Ovary (tissue), 3 donors: ENCODE measurements at regions not wholly inside any gene's neighbourhood (a gene's known extent, or its start where the extent isn't known, plus 50 kb on each side); places are given as distances from the start of the nearest gene placed in this dataset.

Experiments used
- EP300 ChIP-seq: sonication (generic); formaldehyde crosslinking; IDR thresholded peaks from one replicate; pipeline ENCODE4 v1.6.1; 2017; ENCODE audit warnings: antibody characterized with exemption
- POLR2A ChIP-seq: fragments of 450-650 bp; IDR thresholded peaks from one replicate; pipeline ENCODE4 v1.6.1; 2017; ENCODE audit warnings: antibody characterized with exemption, mild to moderate bottlenecking, moderate library complexity
- TF ChIP-seq, protein P1 (sequence below), 3 donors: fragments of 450-650 bp in 2 of 3; fragments of 200-600 bp in 1 of 3; IDR thresholded peaks; one replicate each; pipeline versions ENCODE4 v1.5.1 to v1.8.0; 2016 to 2022; ENCODE audit warnings: antibody characterized with exemption in 3 of 3, mild to moderate bottlenecking in 1 of 3
- donor health status: DM: no; HTN: no; CAD: no.

DNA sequence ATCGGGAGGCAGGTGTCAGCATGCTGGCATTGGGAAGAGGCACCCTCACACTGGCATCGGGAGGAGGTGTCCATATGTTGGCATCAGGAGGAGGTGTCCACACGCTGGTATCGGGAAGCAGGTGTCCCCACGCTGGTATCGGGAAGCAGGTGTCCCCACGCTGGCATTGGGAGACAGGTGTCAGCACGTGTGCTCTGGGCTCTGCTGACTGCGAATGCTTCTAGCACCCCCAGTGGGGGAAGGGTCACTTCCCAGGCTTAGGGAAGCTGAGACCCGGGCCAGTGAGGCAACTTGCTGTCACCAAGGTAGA is 92.5 kb upstream of the IKZF1 start:
- TF ChIP-seq, protein P1, sequence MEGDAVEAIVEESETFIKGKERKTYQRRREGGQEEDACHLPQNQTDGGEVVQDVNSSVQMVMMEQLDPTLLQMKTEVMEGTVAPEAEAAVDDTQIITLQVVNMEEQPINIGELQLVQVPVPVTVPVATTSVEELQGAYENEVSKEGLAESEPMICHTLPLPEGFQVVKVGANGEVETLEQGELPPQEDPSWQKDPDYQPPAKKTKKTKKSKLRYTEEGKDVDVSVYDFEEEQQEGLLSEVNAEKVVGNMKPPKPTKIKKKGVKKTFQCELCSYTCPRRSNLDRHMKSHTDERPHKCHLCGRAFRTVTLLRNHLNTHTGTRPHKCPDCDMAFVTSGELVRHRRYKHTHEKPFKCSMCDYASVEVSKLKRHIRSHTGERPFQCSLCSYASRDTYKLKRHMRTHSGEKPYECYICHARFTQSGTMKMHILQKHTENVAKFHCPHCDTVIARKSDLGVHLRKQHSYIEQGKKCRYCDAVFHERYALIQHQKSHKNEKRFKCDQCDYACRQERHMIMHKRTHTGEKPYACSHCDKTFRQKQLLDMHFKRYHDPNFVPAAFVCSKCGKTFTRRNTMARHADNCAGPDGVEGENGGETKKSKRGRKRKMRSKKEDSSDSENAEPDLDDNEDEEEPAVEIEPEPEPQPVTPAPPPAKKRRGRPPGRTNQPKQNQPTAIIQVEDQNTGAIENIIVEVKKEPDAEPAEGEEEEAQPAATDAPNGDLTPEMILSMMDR (IDR thresholded peaks at IDR 0.05), result no peak
- TF ChIP-seq POLR2A (no peak), EP300 (no peak)
